A549 (cell line): ENCODE measurements at regions not wholly inside any gene's neighbourhood (a gene's known extent, or its start where the extent isn't known, plus 50 kb on each side); places are given as distances from the start of the nearest gene placed in this dataset.

ENCODE experiments used
- ATAC-seq, 2 experiments: fragments of 200-7000 bp in 1 of 2; fragments of >200 bp in 1 of 2; cut with Nextera tagmentation in 1 of 2; cut with Tn5 transposase in 1 of 2; 3 replicates each; pipeline versions ENCODE4 v1.8.0 to v1.9.1; 2018 to 2020; ENCODE audit warnings: mild to moderate bottlenecking in 1 of 2, moderate library complexity in 1 of 2
- CTCF ChIA-PET: fragments of 300-600 bp; sonication (Branson Sonifier 250); formaldehyde crosslinking; extraction: SDS; loops from one replicate; lab custom pipeline; 2021; ENCODE audit warnings: antibody characterized with exemption, inconsistent platforms; lab: Yijun Ruan, JAX
- POLR2A ChIA-PET: fragments of 350-600 bp; formaldehyde crosslinking; extraction: SDS; loops from one replicate; lab custom pipeline; 2021; ENCODE audit warnings: antibody characterized with exemption, inconsistent platforms; lab: Yijun Ruan, JAX
- DNase-seq, 2 experiments: peaks; one replicate each; pipeline versions ENCODE4 v3.0.0 to v3.0.0-alpha.2; 2011 to 2016; ENCODE audit warnings: low read depth in 1 of 2, low spot score in 1 of 2
- FAIRE-seq: peaks from 2 replicates; lab custom pipeline; 2011; peaks lifted over from hg19 to GRCh38; lab: Jason Lieb, UNC
- H3K27ac ChIP-seq, 2 experiments: fragments of >200 bp; sonication (Bioruptor Twin); formaldehyde crosslinking; 3 replicates each; pipeline ENCODE4 v1.5.1; 2016 to 2017
- H3K4me1 ChIP-seq: fragments of >200 bp; sonication (Bioruptor Twin); formaldehyde crosslinking; 3 replicates; pipeline ENCODE4 v1.6.1; 2016
- H3K4me2 ChIP-seq: fragments of >200 bp; sonication (Bioruptor Twin); formaldehyde crosslinking; 3 replicates; pipeline ENCODE4 v1.6.1; 2016
- H3K4me3 ChIP-seq: fragments of >200 bp; sonication (Bioruptor Twin); formaldehyde crosslinking; 3 replicates; pipeline ENCODE4 v1.5.1; 2016
- H3K9me3 ChIP-seq: fragments of >200 bp; sonication (Bioruptor Twin); formaldehyde crosslinking; 3 replicates; pipeline ENCODE4 v1.6.1; 2016
- CEBPB ChIP-seq, 2 experiments: fragments of >200 bp in 1 of 2; sonication (Bioruptor Twin) in 1 of 2; formaldehyde crosslinking in 1 of 2; IDR thresholded peaks; 2 replicates each; pipeline ENCODE4 v1.6.1; 2012 to 2016
- EHF ChIP-seq: fragments of 250-450 bp; sonication (Bioruptor Pico); IDR thresholded peaks from 2 replicates; pipeline ENCODE4 v1.5.0; 2020; ENCODE audit warnings: mild to moderate bottlenecking
- EHMT2 ChIP-seq: fragments of 200-600 bp; sonication (generic); IDR thresholded peaks from 2 replicates; pipeline ENCODE4 v1.6.1; 2016; ENCODE audit warnings: antibody characterized with exemption, low read depth, mild to moderate bottlenecking, moderate library complexity
- HES2 ChIP-seq: fragments of >200 bp; sonication (Bioruptor Twin); formaldehyde crosslinking; IDR thresholded peaks from 2 replicates; pipeline ENCODE4 v1.6.1; 2016
- HOXA7 ChIP-seq: fragments of 250-450 bp; sonication (Bioruptor Pico); IDR thresholded peaks from 2 replicates; pipeline ENCODE4 v1.5.0; 2020; ENCODE audit warnings: mild to moderate bottlenecking, moderate library complexity
- HOXB5 ChIP-seq: fragments of 250-450 bp; sonication (Bioruptor Pico); IDR thresholded peaks from 2 replicates; pipeline ENCODE4 v1.5.0; 2020; ENCODE audit warnings: mild to moderate bottlenecking, moderate library complexity
- MAZ ChIP-seq: fragments of 150-350 bp; IDR thresholded peaks from 2 replicates; pipeline ENCODE4 v1.6.1; 2014; ENCODE audit warnings: antibody characterized with exemption, low read depth, low read length, borderline replicate concordance
- MYC ChIP-seq: IDR thresholded peaks from 2 replicates; pipeline ENCODE4 v1.6.1; 2012; ENCODE audit warnings: mild to moderate bottlenecking, inconsistent platforms, low read length, improper control_type of control experiment, borderline replicate concordance
- POLR2A ChIP-seq: IDR thresholded peaks from 2 replicates; pipeline ENCODE4 v1.6.1; 2012; ENCODE audit warnings: mild to moderate bottlenecking, low read length
- RAD21 ChIP-seq, 2 experiments: fragments of >200 bp in 1 of 2; sonication (Bioruptor Twin) in 1 of 2; formaldehyde crosslinking in 1 of 2; IDR thresholded peaks in 1 of 2; conservative IDR thresholded peaks in 1 of 2; 2 replicates in 1 of 2; 3 replicates in 1 of 2; pipeline ENCODE4 v1.6.1; 2012 to 2018; ENCODE audit warnings: inconsistent platforms in 1 of 2
- RCOR1 ChIP-seq: fragments of 150-350 bp; IDR thresholded peaks from 2 replicates; pipeline ENCODE4 v1.6.1; 2014; ENCODE audit warnings: antibody characterized with exemption, low read length, low read depth
- RFX5 ChIP-seq: fragments of 450-650 bp; IDR thresholded peaks from 2 replicates; pipeline ENCODE4 v1.7.1; 2014; ENCODE audit warnings: antibody characterized with exemption, mild to moderate bottlenecking, moderate library complexity
- ZFP36 ChIP-seq: fragments of 450-650 bp; IDR thresholded peaks from 2 replicates; pipeline ENCODE4 v1.6.1; 2014; ENCODE audit warnings: borderline replicate concordance; ENCODE audit not compliant: partially characterized antibody
- ZNF302 ChIP-seq: fragments of 250-450 bp; sonication (Bioruptor Pico); IDR thresholded peaks from 2 replicates; pipeline ENCODE4 v1.9.0; 2021; ENCODE audit warnings: inconsistent platforms, mild to moderate bottlenecking, moderate library complexity
- WGBS: methylation state at CpG from one replicate; pipeline ENCODE4 v1.1.6; 2017; ENCODE audit errors: missing lambda C conversion rate; 5-methylcytosine and 5-hydroxymethylcytosine counted together
- TF ChIP-seq, protein P1 (sequence below): fragments of 450-650 bp; IDR thresholded peaks from 2 replicates; pipeline ENCODE4 v1.6.1; 2014; ENCODE audit warnings: antibody characterized with exemption

- 70% methylated on average over 1 of the region's 1 CpG for WGBS
- Histone ChIP-seq H3K4me2 (0 out of 3 replicates have a peak overlapping the region, but pooled peaks have one; percentile 19), H3K27ac (peak overlapping the region; percentile 30 to 80), H3K9me3 (no peaks in the 10 kb centered on the region), H3K4me3 (no peak overlapping the region), H3K4me1 (peaks cover 40% of the 10 kb centered on the region)
- ChIA-PET CTCF (interaction anchor here (0.7 kb wide), 1 partner anchor 11 kb away, joined by 3 read pairs; no protein-coding TSS in a partner anchor), POLR2A (no interaction called here)
- DNase-seq (no peak), FAIRE-seq (no peak), ATAC-seq (no peak)
- TF ChIP-seq, protein P1, sequence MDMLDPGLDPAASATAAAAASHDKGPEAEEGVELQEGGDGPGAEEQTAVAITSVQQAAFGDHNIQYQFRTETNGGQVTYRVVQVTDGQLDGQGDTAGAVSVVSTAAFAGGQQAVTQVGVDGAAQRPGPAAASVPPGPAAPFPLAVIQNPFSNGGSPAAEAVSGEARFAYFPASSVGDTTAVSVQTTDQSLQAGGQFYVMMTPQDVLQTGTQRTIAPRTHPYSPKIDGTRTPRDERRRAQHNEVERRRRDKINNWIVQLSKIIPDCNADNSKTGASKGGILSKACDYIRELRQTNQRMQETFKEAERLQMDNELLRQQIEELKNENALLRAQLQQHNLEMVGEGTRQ: no peak
- TF ChIP-seq HES2 (no peak), HOXA7 (CRISPR knock-in tag) (no peak), MYC (no peak), ZFP36 (no peak), RFX5 (no peak), HOXB5 (CRISPR knock-in tag) (no peak), MAZ (no peak)
Measured at GRCh38 chr16:51404386-51404785, 253.3 kb upstream of the SALL1 start.

GRCh38 chr16:51402785-51403184 lies 251.7 kb upstream of the SALL1 start:
- Histone ChIP-seq H3K9me3 (no peaks in the 10 kb centered on the region), H3K4me1 (peaks cover 26% of the 10 kb centered on the region), H3K4me2 (peak overlapping the region; percentile 57), H3K27ac (peak overlapping the region in 1 of 2 experiments; percentile 80; a peak in 3 of 6 replicates), H3K4me3 (no peak overlapping the region)
- 14% methylated on average over 3 of the region's 3 CpGs for WGBS
- ATAC-seq: no peak
- ChIA-PET POLR2A (no interaction called here), CTCF (no interaction called here)
- TF ChIP-seq HOXA7 (CRISPR knock-in tag) (no peak), CEBPB (IDR thresholded peaks at IDR 0.05) (peak in 1 of 2 experiments; percentile 60; a peak in 1 of 4 replicates)
- no peak for DNase-seq
- FAIRE-seq: no peak

GRCh38 chr16:51402298-51402697 lies 251.2 kb upstream of the SALL1 start:
- Histone ChIP-seq H3K4me2 (peak overlapping the region; percentile 57), H3K4me3 (no peak overlapping the region), H3K4me1 (peaks cover 22% of the 10 kb centered on the region; the same call in 2 of the 3 replicates), H3K27ac (peak overlapping the region; percentile 44 to 80; a peak in 5 of 6 replicates), H3K9me3 (no peaks in the 10 kb centered on the region)
- FAIRE-seq (no peak), DNase-seq (no peak), ATAC-seq (no peak)
- ChIA-PET CTCF (no interaction called here), POLR2A (no interaction called here)
- no peak for TF ChIP-seq RCOR1
- TF ChIP-seq POLR2A: no peak
- WGBS: 91% methylated on average over 1 of the region's 1 CpG

GRCh38 chr16:51401673-51402072 lies 250.6 kb upstream of the SALL1 start:
- DNase-seq (no peak), FAIRE-seq (no peak), ATAC-seq (no peak)
- CTCF ChIA-PET: no interaction called here
- Histone ChIP-seq H3K9me3 (no peaks in the 10 kb centered on the region), H3K27ac (peak overlapping the region; percentile 44 to 80; a peak in 3 of 6 replicates), H3K4me2 (no peak overlapping the region; the same call in 2 of the 3 replicates), H3K4me3 (no peak overlapping the region), H3K4me1 (peaks cover 22% of the 10 kb centered on the region; the same call in 2 of the 3 replicates)
- POLR2A ChIA-PET: no interaction called here
- no peak for TF ChIP-seq ZNF302 (CRISPR knock-in tag)
- no peak for TF ChIP-seq RCOR1
- TF ChIP-seq HES2: no peak
- TF ChIP-seq MYC: no peak
- TF ChIP-seq EHF (CRISPR knock-in tag): no peak
- TF ChIP-seq RAD21 (conservative IDR thresholded peaks at IDR 0.05 in 1 of 2, IDR thresholded peaks at IDR 0.05 in 1 of 2): no peak
- TF ChIP-seq EHMT2: no peak
- WGBS: 72% methylated on average over 2 of the region's 2 CpGs
